ENCODE measurements at regions not wholly inside any gene's neighbourhood (a gene's known extent, or its start where the extent isn't known, plus 50 kb on each side); places are given as distances from the start of the nearest gene placed in this dataset.
A peak's percentile ranks its signal among the peaks of the same experiment; 100 is the strongest.

DNA sequence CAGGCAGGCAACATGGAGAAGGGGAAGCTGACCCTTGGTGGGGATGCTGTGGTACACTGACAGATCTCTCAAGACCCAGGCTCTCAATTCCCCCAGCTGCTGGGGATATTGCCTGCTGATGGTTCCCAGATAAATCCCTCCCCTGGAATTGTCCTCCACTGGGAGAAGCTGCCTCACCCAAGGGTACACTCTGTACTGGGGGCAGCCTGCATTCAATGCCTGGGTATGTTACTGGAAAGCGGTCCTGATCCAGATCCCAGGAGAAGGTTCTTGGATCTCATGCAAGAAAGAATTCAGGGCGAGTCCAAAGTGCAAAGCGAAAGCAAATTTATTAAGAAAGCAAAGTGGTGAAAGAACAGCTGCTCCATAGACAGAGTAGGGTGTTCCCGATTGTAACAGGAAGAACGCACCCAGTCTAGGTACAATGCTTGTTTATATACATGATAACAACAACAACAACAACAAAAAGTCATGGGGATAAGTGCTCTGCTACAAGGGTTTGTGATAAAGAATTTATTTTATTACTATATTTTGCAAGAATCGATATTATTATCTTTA lies 591.5 kb upstream of the ADAMTS9 start:
- no peaks in the 10 kb centered on the region for H3K4me1 ChIP-seq (ENCODE audit: control insufficient read depth, insufficient read depth, low read length)
- Mint-ChIP-seq H3K27me3 (ENCODE audit: insufficient read depth) (peaks cover 7% of the 10 kb centered on the region), H3K4me3 (no peak overlapping the region), H3K27ac (no peak overlapping the region), H3K36me3 (ENCODE audit: low read depth) (no peaks in the 10 kb centered on the region), H3K4me1 (peaks cover 32% of the 10 kb centered on the region), H3K9me3 (no peaks in the 10 kb centered on the region)
- H3K36me3 ChIP-seq (ENCODE audit: control insufficient read depth, insufficient read depth, low read length), result no peaks in the 10 kb centered on the region
- TF ChIP-seq, protein P1, sequence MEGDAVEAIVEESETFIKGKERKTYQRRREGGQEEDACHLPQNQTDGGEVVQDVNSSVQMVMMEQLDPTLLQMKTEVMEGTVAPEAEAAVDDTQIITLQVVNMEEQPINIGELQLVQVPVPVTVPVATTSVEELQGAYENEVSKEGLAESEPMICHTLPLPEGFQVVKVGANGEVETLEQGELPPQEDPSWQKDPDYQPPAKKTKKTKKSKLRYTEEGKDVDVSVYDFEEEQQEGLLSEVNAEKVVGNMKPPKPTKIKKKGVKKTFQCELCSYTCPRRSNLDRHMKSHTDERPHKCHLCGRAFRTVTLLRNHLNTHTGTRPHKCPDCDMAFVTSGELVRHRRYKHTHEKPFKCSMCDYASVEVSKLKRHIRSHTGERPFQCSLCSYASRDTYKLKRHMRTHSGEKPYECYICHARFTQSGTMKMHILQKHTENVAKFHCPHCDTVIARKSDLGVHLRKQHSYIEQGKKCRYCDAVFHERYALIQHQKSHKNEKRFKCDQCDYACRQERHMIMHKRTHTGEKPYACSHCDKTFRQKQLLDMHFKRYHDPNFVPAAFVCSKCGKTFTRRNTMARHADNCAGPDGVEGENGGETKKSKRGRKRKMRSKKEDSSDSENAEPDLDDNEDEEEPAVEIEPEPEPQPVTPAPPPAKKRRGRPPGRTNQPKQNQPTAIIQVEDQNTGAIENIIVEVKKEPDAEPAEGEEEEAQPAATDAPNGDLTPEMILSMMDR (conservative IDR thresholded peaks at IDR 0.05), result no peak
- no peak overlapping the region for H3K27ac ChIP-seq (ENCODE audit: low read depth, low read length)
- no peaks in the 10 kb centered on the region for H3K27me3 ChIP-seq (ENCODE audit: control insufficient read depth, insufficient read depth, low read length, poor library complexity, severe bottlenecking)
- no peak for DNase-seq
- H3K9me3 ChIP-seq (ENCODE audit: control insufficient read depth, low read length), result no peaks in the 10 kb centered on the region
- 98 to 100% methylated on average over 3 to 5 of the region's 6 CpGs for WGBS, 2 experiments (ENCODE audit: insufficient coverage in 1 of 2, insufficient read length in 1 of 2)
- H3K9ac ChIP-seq (ENCODE audit: extremely low read depth, low read length, poor library complexity, severe bottlenecking), result no peak overlapping the region
- H3K4me3 ChIP-seq (ENCODE audit: low read length), result no peak overlapping the region

- no peak overlapping the region for H3K4me3 ChIP-seq (ENCODE audit: low read length)
- Mint-ChIP-seq H3K4me1 (peaks cover 32% of the 10 kb centered on the region), H3K27me3 (ENCODE audit: insufficient read depth) (peaks cover 7% of the 10 kb centered on the region), H3K36me3 (ENCODE audit: low read depth) (no peaks in the 10 kb centered on the region), H3K27ac (no peak overlapping the region), H3K9me3 (no peaks in the 10 kb centered on the region), H3K4me3 (no peak overlapping the region)
- TF ChIP-seq, protein P1 (conservative IDR thresholded peaks at IDR 0.05), result no peak
- no peak overlapping the region for H3K9ac ChIP-seq (ENCODE audit: extremely low read depth, low read length, poor library complexity, severe bottlenecking)
- DNase-seq, result peak; percentile 76
- H3K27me3 ChIP-seq (ENCODE audit: control insufficient read depth, insufficient read depth, low read length, poor library complexity, severe bottlenecking), result no peaks in the 10 kb centered on the region
- H3K9me3 ChIP-seq (ENCODE audit: control insufficient read depth, low read length), result no peaks in the 10 kb centered on the region
- H3K4me1 ChIP-seq (ENCODE audit: control insufficient read depth, insufficient read depth, low read length), result no peaks in the 10 kb centered on the region
- no peaks in the 10 kb centered on the region for H3K36me3 ChIP-seq (ENCODE audit: control insufficient read depth, insufficient read depth, low read length)
- 26 to 60% methylated on average over 2 of the region's 2 CpGs for WGBS, 2 experiments (ENCODE audit: insufficient coverage in 1 of 2, insufficient read length in 1 of 2)
- H3K27ac ChIP-seq (ENCODE audit: low read depth, low read length), result no peak overlapping the region
Measured at GRCh38 chr3:65277798-65278197, 590.0 kb upstream of the ADAMTS9 start.

DNA sequence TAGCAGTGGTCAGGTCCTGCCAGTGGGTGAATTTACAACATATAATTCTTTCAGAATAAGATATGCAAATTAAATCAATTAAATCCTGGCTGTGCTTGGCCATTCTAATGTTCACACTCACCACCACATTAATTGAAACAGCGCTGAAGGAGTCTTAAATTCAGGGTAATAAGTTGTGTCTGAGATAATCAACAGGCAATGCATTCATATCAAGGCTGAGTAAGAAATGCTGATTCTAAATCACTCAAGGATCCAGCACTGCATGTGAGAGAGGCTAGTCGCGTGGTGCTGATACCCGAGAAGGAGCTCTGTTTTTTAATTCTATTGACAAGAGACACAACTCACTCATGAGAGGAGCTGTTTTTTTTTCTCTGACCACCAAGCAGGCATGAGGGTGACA lies 588.8 kb upstream of the ADAMTS9 start:
- H3K4me1 ChIP-seq (ENCODE audit: control insufficient read depth, insufficient read depth, low read length), result no peaks in the 10 kb centered on the region
- no peak overlapping the region for H3K27ac ChIP-seq (ENCODE audit: low read depth, low read length)

More for the DNA sequence above, 588.8 kb upstream of the ADAMTS9 start:
- H3K4me3 Mint-ChIP-seq, result no peak overlapping the region
- Histone ChIP-seq H3K9ac (ENCODE audit: extremely low read depth, low read length, poor library complexity, severe bottlenecking) (no peak overlapping the region), H3K4me3 (ENCODE audit: low read length) (no peak overlapping the region), H3K36me3 (ENCODE audit: control insufficient read depth, insufficient read depth, low read length) (no peaks in the 10 kb centered on the region), H3K27me3 (ENCODE audit: control insufficient read depth, insufficient read depth, low read length, poor library complexity, severe bottlenecking) (no peaks in the 10 kb centered on the region), H3K9me3 (ENCODE audit: control insufficient read depth, low read length) (no peaks in the 10 kb centered on the region)
- TF ChIP-seq, protein P1 (conservative IDR thresholded peaks at IDR 0.05), result no peak
- no peaks in the 10 kb centered on the region for H3K9me3 Mint-ChIP-seq
- peaks cover 1% of the 10 kb centered on the region for H3K27me3 Mint-ChIP-seq (ENCODE audit: insufficient read depth)
- H3K4me1 Mint-ChIP-seq, result peaks cover 32% of the 10 kb centered on the region
- no peaks in the 10 kb centered on the region for H3K36me3 Mint-ChIP-seq (ENCODE audit: low read depth)
- no peak overlapping the region for H3K27ac Mint-ChIP-seq
- WGBS, 2 experiments (ENCODE audit: insufficient coverage in 1 of 2, insufficient read length in 1 of 2), result 63 to 81% methylated on average over 3 to 4 of the region's 4 CpGs
- no peak for DNase-seq

Measured in endodermal cell (in vitro differentiated cells).